HG03066 (cell line): ENCODE measurements at regions not wholly inside any gene's neighbourhood (a gene's known extent, or its start where the extent isn't known, plus 50 kb on each side); places are given as distances from the start of the nearest gene placed in this dataset.

Experiments
- ATAC-seq: cut with Tn5 transposase; IDR thresholded peaks from one replicate; pipeline ENCODE4 v1.9.1; 2021; ENCODE audit warnings: low read depth; ENCODE audit not compliant: unreplicated experiment

- no peak for ATAC-seq
Measured at GRCh38 chr6:164528539-164528938, 780.9 kb downstream of the C6orf118 start.

GRCh38 chr6:164523087-164523654, 786.2 kb downstream of the C6orf118 start:
- no peak for ATAC-seq

- ATAC-seq = no peak
Measured at GRCh38 chr6:164520916-164521315, 788.5 kb downstream of the C6orf118 start.

GRCh38 chr6:164507206-164507940, 802.0 kb downstream of the C6orf118 start:
- peak; percentile 86 for ATAC-seq

- ATAC-seq = no peak
Measured at GRCh38 chr6:164505425-164505824, 804.0 kb downstream of the C6orf118 start.

- ATAC-seq = no peak
Measured at GRCh38 chr6:164502833-164503232, 806.6 kb downstream of the C6orf118 start.

- ATAC-seq = no peak
Measured at GRCh38 chr6:164495882-164496495, 813.4 kb downstream of the C6orf118 start.

- ATAC-seq = no peak
Measured at GRCh38 chr6:164478426-164478825, 831.0 kb downstream of the C6orf118 start.

- no peak for ATAC-seq
Measured at GRCh38 chr6:164477790-164478189, 831.6 kb downstream of the C6orf118 start.

GRCh38 chr6:164477101-164477500, 832.3 kb downstream of the C6orf118 start:
- no peak for ATAC-seq

GRCh38 chr6:164469276-164469949, 840.0 kb downstream of the C6orf118 start:
- no peak for ATAC-seq

- no peak for ATAC-seq
Measured at GRCh38 chr6:164455835-164456234, 853.6 kb downstream of the C6orf118 start.

GRCh38 chr6:164453835-164454234, 855.6 kb downstream of the C6orf118 start:
- ATAC-seq = no peak

- no peak for ATAC-seq
Measured at GRCh38 chr6:164442572-164442971, 866.8 kb downstream of the C6orf118 start.

GRCh38 chr6:164439331-164439730, 870.1 kb downstream of the C6orf118 start:
- ATAC-seq = no peak

- ATAC-seq = no peak
Measured at GRCh38 chr6:164436976-164437375, 872.4 kb downstream of the C6orf118 start.

- no peak for ATAC-seq
Measured at GRCh38 chr6:164427728-164428402, 881.5 kb downstream of the C6orf118 start.

- no peak for ATAC-seq
Measured at GRCh38 chr6:164424489-164424888, 884.9 kb downstream of the C6orf118 start.

GRCh38 chr6:164419099-164419498, 890.3 kb downstream of the C6orf118 start:
- no peak for ATAC-seq

- no peak for ATAC-seq
Measured at GRCh38 chr6:164418262-164418588, 891.2 kb downstream of the C6orf118 start.
